ENCODE measurements at regions not wholly inside any gene's neighbourhood (a gene's known extent, or its start where the extent isn't known, plus 50 kb on each side); places are given as distances from the start of the nearest gene placed in this dataset.

DNA sequence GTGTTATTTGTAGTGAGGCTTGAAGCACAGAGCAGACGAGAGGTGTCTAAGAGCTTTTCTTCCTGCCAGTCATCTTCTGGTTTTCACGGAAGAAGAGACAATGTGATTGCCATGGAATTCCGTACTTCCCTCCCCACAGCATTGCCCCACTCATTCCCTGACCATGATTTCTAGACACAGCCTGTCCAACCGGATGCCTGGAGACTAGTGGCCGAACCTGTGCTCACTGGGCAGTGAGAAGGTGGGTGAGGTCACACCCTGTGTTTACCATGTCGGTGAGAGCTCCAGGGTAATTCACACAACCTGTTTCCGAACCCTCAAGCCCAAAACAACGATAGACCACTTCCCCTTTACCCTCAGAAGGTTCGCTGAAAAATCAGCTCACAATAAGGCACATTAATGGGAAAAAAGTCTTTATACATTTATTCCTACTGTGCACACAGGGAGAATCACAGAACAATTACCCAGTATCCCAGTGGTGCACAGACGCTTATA, 271.9 kb upstream of the FMN2 start:
- in situ Hi-C loops (cut with MboI; ENCODE audit: low sequenced_read_pairs) = no loop called here
- no peak overlapping the region for H3K4me2 ChIP-seq (ENCODE audit: low read depth, low read length)
- no peak overlapping the region for H4K5ac ChIP-seq (ENCODE audit: low read depth, low read length)
- no CpG with 5 or more reads among the region's 10 CpGs for WGBS, 2 experiments (ENCODE audit: extremely low coverage in 2 of 2, insufficient read length in 1 of 2)
- intact Hi-C loops (cut with micrococcal nuclease) = no loop called here
- DNase-seq = no peak
- H3K23ac ChIP-seq (ENCODE audit: low read depth, low read length) = no peak overlapping the region
- H3K79me1 ChIP-seq (ENCODE audit: low read depth in 1 of 2, low read length in 2 of 2) = no peaks in the 10 kb centered on the region
- H2AK5ac ChIP-seq (ENCODE audit: low read depth, low read length) = no peak overlapping the region
- H3K14ac ChIP-seq (replicated peaks; ENCODE audit: low read depth, low read length) = no peak overlapping the region
- no peaks in the 10 kb centered on the region for H3K9me1 ChIP-seq (ENCODE audit: insufficient read depth, low read length)
- H4K91ac ChIP-seq (ENCODE audit: insufficient read depth, low read depth, low read length) = no peak overlapping the region
- no peaks in the 10 kb centered on the region for H3K36me3 ChIP-seq (ENCODE audit: control insufficient read depth, insufficient read depth, low read length)
- no peak overlapping the region for H2BK15ac ChIP-seq (ENCODE audit: low read depth, low read length)
- no peaks in the 10 kb centered on the region for H3K4me1 ChIP-seq (ENCODE audit: control insufficient read depth, insufficient read depth, low read length)
- H4K20me1 ChIP-seq (ENCODE audit: insufficient read depth, low read length) = no peaks in the 10 kb centered on the region
- CTCF ChIA-PET = no interaction called here
- no peaks in the 10 kb centered on the region for H3K27me3 ChIP-seq (ENCODE audit: control insufficient read depth, insufficient read depth, low read length)
- no peak overlapping the region for H2AFZ ChIP-seq (replicated peaks; ENCODE audit: low read length, poor library complexity)
- no peak for TF ChIP-seq RAD21 (IDR thresholded peaks at IDR 0.05; ENCODE audit: low read length)
- no peak for TF ChIP-seq MAFK (IDR thresholded peaks at IDR 0.05; ENCODE audit: low read depth, low read length)
- TF ChIP-seq POLR2A (IDR thresholded peaks at IDR 0.05; ENCODE audit: low read depth, low read length) = no peak
- TF ChIP-seq RFX5 (IDR thresholded peaks at IDR 0.05; ENCODE audit: low read depth, low read length) = no peak
- no peak for TF ChIP-seq RCOR1 (IDR thresholded peaks at IDR 0.05; ENCODE audit: insufficient replicate concordance, low read length)
- no peak for TF ChIP-seq CHD1 (IDR thresholded peaks at IDR 0.05; ENCODE audit: low read depth, low read length)
- POLR2A ChIA-PET (ENCODE audit: unreplicated experiment) = no interaction called here
- H3K27ac ChIP-seq (ENCODE audit: insufficient read depth, low read length) = no peak overlapping the region
- dilution Hi-C loops (cut with HindIII; ENCODE audit: low sequenced_read_pairs, unreplicated experiment) = no loop called here
- no TSS peak for BruUV-seq (replicated peaks)
- H2BK20ac ChIP-seq (ENCODE audit: low read depth, low read length) = no peak overlapping the region
- no peak overlapping the region for H3K4ac ChIP-seq (ENCODE audit: low read depth, low read length)
- H3K9me3 ChIP-seq (ENCODE audit: control insufficient read depth, insufficient read depth, low read length) = 0 out of 2 replicates have a peak, but pooled peaks cover 2% of the 10 kb centered on the region
- H3K56ac ChIP-seq (ENCODE audit: extremely low read depth, insufficient read depth, low read length) = no peak overlapping the region
- no peak overlapping the region for H3K4me3 ChIP-seq (ENCODE audit: insufficient read depth, low read depth, low read length)
- no peak overlapping the region for H4K8ac ChIP-seq (ENCODE audit: low read depth in 2 of 2, low read length in 2 of 2)
- no peak for ATAC-seq (ENCODE audit: low read depth)
- H3K9ac ChIP-seq (ENCODE audit: low read depth, low read length) = no peak overlapping the region
- H2BK120ac ChIP-seq (ENCODE audit: low read depth, low read length) = no peak overlapping the region
- H3K18ac ChIP-seq (ENCODE audit: low read depth, low read length) = no peak overlapping the region
- H2BK5ac ChIP-seq (ENCODE audit: low read depth, low read length, poor library complexity, severe bottlenecking) = no peak overlapping the region
- H2AK9ac ChIP-seq (replicated peaks; ENCODE audit: low read depth, low read length, poor library complexity) = no peak overlapping the region

Data from IMR-90 (cell line).